IPS DF 6.9 (cell line): ENCODE measurements at regions not wholly inside any gene's neighbourhood (a gene's known extent, or its start where the extent isn't known, plus 50 kb on each side); places are given as distances from the start of the nearest gene placed in this dataset.
"Not testable (repeated sequence)": the region's sequence is repeated elsewhere in the genome, so short reads cannot be mapped to it uniquely, and the experiment has no call there.

ENCODE experiments used
- DNase-seq: peaks from one replicate; pipeline ENCODE4 v3.0.0-alpha.2; 2013; ENCODE audit warnings: low read depth, low spot score
- H3K27ac ChIP-seq: one replicate; pipeline ENCODE4 v1.5.1; 2013; ENCODE audit warnings: low read length, control low read depth
- H3K27me3 ChIP-seq: 2 replicates; pipeline ENCODE4 v1.6.1; 2013; ENCODE audit warnings: mild to moderate bottlenecking, low read length; ENCODE audit not compliant: control insufficient read depth, insufficient read depth
- H3K36me3 ChIP-seq: 2 replicates; pipeline ENCODE4 v1.6.1; 2013; ENCODE audit warnings: low read length; ENCODE audit not compliant: control insufficient read depth, insufficient read depth
- H3K4me1 ChIP-seq: 2 replicates; pipeline ENCODE4 v1.6.1; 2013; ENCODE audit warnings: low read length; ENCODE audit not compliant: control insufficient read depth, insufficient read depth
- H3K4me3 ChIP-seq: 2 replicates; pipeline ENCODE4 v1.5.1; 2013; ENCODE audit warnings: mild to moderate bottlenecking, low read length
- H3K9me3 ChIP-seq: 2 replicates; pipeline ENCODE4 v1.6.1; 2013; ENCODE audit warnings: low read length, inconsistent platforms; ENCODE audit not compliant: control insufficient read depth, insufficient read depth
- WGBS: extraction: QIAGEN DNeasy Blood & Tissue Kit; methylation state at CpG from one replicate; pipeline ENCODE4 v1.1.7; 2013; ENCODE audit warnings: mixed read lengths, missing lambda C conversion rate; ENCODE audit not compliant: insufficient read length, insufficient coverage; 5-methylcytosine and 5-hydroxymethylcytosine counted together

DNA sequence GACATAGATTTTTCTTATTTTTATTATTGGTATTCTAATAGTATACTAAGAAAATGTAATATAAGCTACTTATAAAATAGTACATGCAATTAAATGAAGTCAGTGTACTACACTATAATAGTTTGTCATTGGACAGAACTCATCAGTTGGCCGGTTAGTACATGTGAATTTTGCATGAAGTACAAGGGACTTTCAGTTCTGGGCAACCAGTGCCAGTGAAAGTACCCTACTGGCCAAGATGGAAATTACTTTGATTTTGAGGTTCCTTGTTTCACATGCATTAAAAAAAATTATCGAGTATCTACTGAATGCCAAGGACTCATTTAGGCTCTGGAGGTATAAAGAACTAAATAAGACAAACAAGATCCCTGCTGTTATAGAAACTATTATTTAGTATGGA is 213.4 kb upstream of the ELL2 start:
- no CpG with 5 or more reads among the region's 2 CpGs for WGBS
- no peaks in the 10 kb centered on the region for H3K4me1 ChIP-seq

DNA sequence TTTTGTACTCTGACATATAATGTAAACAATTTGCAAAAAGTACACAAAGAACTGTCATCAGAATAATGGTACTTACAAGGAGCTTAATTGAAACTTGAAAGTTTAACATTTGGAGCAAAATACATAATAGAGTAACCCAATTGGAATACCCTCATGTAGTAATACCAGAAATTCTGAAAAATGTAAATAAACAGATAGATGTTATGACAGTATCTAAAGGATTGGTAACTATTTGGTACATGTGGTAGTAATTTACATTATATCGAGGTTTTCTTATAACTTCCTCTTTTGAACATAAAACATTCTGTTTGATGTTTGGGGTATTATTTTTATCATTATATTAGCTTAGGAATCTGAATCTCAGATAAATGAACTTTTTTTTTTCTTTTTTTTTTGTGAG is 211.7 kb upstream of the ELL2 start:
- Histone ChIP-seq H3K4me3 (no peak overlapping the region), H3K9me3 (no peaks in the 10 kb centered on the region), H3K27ac (no peak overlapping the region), H3K36me3 (no peaks in the 10 kb centered on the region), H3K27me3 (no peaks in the 10 kb centered on the region), H3K4me1 (no peaks in the 10 kb centered on the region)
- WGBS, result no CpG with 5 or more reads among the region's 1 CpG
- no peak for DNase-seq

More for the DNA sequence above, 213.4 kb upstream of the ELL2 start:
- DNase-seq, result no peak
- Histone ChIP-seq H3K27ac (no peak overlapping the region), H3K9me3 (no peaks in the 10 kb centered on the region), H3K36me3 (no peaks in the 10 kb centered on the region), H3K27me3 (no peaks in the 10 kb centered on the region), H3K4me3 (no peak overlapping the region)

DNA sequence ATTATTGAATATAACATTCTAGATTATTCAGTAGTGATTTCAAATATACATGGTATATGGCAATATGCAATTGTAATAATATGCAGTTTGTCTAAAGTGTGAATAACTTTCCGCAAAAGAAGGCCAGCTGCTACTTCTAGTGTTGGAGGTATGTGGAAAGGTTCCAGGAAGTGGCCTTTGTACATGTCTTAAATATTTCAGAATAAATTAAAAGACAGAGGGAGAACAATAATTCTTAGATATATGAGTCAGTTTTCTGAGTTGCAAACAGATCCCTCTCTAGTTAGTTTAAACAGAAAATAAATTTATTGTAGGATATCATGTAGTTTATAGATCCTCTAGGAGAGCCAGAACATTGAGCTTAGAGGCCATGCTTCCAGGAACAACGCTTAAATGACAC is 210.8 kb upstream of the ELL2 start:
- H3K27me3 ChIP-seq, result no peaks in the 10 kb centered on the region
- WGBS, result no CpG with 5 or more reads among the region's 2 CpGs
- no peaks in the 10 kb centered on the region for H3K9me3 ChIP-seq
- H3K36me3 ChIP-seq, result no peaks in the 10 kb centered on the region
- no peaks in the 10 kb centered on the region for H3K4me1 ChIP-seq
- H3K27ac ChIP-seq, result no peak overlapping the region
- no peak overlapping the region for H3K4me3 ChIP-seq
- no peak for DNase-seq

DNA sequence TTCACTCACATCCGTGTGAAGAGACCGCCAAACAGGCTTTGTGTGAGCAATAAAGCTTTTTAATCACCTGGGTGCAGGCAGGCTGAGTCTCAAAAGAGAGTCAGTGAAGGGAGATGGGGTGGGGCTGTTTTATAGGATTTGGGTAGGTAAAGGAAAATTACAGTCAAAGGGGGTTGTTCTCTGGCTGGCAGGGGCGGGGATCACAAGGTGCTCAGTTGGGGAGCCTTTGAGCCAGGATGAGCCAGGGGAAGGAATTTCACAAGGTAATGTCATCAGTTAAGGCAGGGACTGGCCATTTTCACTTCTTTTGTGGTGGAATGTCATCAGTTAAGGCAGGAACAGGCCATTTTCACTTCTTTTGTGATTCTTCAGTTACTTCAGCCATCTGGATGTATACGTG is 210.3 kb upstream of the ELL2 start:
- not testable (repeated sequence) for H3K36me3 ChIP-seq, H3K27me3 ChIP-seq, H3K4me1 ChIP-seq, H3K9me3 ChIP-seq, H3K27ac ChIP-seq, DNase-seq, H3K4me3 ChIP-seq
- WGBS, result no CpG with 5 or more reads among the region's 4 CpGs

DNA sequence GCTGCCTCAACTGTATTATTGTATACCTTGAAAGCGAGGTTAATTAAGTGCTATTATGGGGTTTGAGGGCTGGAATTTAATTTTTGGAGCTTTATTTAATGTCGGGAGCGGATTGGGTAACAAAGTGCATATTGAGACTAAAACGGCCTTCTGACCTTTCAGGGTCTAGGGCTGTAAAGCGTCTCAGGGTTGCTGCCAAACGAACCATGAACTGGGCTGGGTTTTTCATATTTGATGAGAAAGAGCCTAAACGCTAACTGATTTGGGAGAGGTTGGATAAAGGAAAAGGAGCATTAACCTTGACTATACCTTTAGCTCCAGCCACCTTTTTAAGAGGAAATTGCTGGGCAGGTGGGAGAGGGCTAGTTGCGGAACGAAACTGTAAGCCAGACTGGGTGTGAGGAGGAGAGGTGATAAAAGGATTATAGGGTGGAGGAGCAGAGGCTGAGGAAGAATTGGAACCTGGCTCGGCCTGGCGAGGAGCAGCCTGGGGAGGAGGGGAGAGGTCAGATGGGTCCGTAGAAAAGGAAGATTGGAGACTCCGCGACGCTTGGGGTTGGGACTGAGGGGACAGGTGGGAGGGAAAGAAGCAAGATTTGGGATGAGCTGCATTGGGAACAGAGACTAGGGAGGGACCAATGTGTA is 209.0 kb upstream of the ELL2 start:
- not testable (repeated sequence) for H3K27ac ChIP-seq, H3K27me3 ChIP-seq, H3K4me1 ChIP-seq, H3K4me3 ChIP-seq, H3K9me3 ChIP-seq, DNase-seq, H3K36me3 ChIP-seq
- WGBS, result no CpG with 5 or more reads among the region's 15 CpGs

DNA sequence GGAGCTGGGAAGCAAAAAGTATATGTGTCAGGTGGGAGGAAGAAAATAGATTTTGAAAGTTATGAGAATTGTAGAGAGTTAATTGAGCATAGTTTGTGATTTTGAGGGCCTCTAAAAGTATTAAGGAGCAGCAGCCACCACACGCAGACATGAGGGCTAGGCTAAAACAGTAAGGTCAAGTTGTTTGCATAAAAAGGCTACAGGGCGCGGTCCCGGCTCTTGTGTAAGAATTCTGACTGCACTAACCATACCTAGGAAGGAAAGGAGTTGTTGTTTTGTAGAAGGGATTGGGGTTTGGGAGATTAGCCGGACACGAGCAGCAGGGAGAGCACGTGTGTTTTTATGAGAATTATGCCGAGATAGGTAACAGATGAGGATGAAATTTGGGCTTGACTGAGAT is 207.2 kb upstream of the ELL2 start:
- H3K27ac ChIP-seq, H3K27me3 ChIP-seq, DNase-seq, H3K36me3 ChIP-seq, H3K4me1 ChIP-seq, H3K4me3 ChIP-seq, H3K9me3 ChIP-seq: not testable (repeated sequence)
- WGBS, result no CpG with 5 or more reads among the region's 8 CpGs

DNA sequence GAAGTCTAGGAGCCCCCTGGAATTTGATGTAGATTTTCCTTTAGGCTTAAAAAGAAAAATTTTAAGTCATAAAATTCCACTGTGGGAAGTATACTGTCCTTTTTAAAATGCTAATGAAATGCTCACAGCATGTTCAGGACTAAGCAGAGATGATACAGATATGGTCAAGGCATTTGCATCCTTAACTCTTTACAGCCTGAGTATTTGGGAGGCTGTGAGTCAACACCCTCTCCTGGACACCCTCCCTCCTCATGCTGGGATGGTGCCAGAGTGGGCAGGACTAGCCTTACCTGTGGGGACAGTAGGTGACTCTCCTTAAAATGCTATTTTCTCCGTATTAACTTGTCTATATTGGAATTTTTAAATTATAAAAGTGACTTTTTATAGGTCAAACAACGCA is 197.4 kb upstream of the ELL2 start:
- no CpG with 5 or more reads among the region's 2 CpGs for WGBS
- DNase-seq, result no peak

DNA sequence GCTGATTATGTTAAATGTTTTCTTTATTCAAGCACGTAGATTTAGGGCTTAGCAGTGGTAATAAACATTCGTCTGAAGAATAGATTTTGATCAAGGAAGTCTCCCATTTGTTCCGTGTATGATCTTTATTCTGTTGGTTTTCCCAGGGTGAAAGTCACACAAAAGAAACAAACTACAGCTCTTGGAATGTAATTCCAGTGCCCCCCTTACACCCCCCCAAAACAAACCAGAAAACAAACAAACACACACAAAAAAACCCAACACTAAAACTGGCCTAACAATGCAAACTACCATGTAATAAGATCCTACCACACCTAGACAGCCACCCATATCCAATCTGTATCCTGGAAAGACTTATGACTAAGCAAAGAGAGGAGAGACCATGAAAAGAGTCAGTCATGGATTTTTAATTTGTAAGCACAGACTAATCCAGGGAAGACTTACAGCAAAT is 196.2 kb upstream of the ELL2 start:
- no peak for DNase-seq

More for the DNA sequence above, 197.4 kb upstream of the ELL2 start:
- Histone ChIP-seq H3K27me3 (no peaks in the 10 kb centered on the region), H3K27ac (no peak overlapping the region), H3K4me3 (no peak overlapping the region), H3K36me3 (no peaks in the 10 kb centered on the region), H3K9me3 (no peaks in the 10 kb centered on the region), H3K4me1 (peaks cover 4% of the 10 kb centered on the region; the same call in 1 of the 2 replicates)

DNA sequence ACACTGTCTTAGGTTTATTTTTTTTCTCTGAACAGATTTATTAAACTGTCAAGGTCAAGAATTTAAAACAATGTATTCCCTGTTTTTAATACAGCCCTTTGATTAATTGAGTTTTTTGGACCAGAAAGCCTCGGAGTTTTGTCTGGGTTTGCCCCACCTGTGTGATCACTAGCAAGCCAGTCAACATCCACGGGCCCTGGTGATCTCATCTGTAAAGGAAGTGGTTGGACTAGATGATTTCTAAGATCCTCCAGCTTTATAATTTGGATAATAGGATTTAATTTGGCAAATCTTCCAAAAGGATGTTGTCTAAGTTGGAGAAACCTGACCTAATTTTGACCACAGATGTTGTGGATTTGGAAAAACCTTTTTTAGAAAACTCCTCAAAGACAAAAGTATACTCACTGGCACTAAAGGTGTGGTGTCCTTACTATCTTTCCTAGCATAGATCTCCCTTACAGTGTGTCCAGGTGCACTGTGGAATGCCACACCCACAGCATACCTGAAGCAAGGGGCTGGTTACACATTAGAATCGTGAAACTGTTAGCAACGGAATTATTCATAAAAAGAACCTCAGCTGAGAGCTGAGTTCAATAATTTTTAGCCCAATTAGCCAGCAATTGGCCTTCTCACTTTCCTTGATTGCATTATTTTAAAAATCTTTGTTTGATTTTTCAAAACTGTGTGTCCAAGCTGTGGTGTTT is 195.6 kb upstream of the ELL2 start:
- H3K4me1 ChIP-seq, result peaks cover 4% of the 10 kb centered on the region; the same call in 1 of the 2 replicates
- H3K27ac ChIP-seq, result no peak overlapping the region
- DNase-seq, result no peak
- H3K36me3 ChIP-seq, result no peaks in the 10 kb centered on the region
- no peak overlapping the region for H3K4me3 ChIP-seq
- no peaks in the 10 kb centered on the region for H3K27me3 ChIP-seq
- H3K9me3 ChIP-seq, result no peaks in the 10 kb centered on the region
- no CpG with 5 or more reads among the region's 4 CpGs for WGBS

More for the DNA sequence above, 196.2 kb upstream of the ELL2 start:
- H3K9me3 ChIP-seq, result no peaks in the 10 kb centered on the region
- H3K4me1 ChIP-seq, result peaks cover 4% of the 10 kb centered on the region; the same call in 1 of the 2 replicates
- H3K36me3 ChIP-seq, result no peaks in the 10 kb centered on the region
- H3K27me3 ChIP-seq, result no peaks in the 10 kb centered on the region
- no CpG with 5 or more reads among the region's 3 CpGs for WGBS
- no peak overlapping the region for H3K4me3 ChIP-seq
- H3K27ac ChIP-seq, result no peak overlapping the region

DNA sequence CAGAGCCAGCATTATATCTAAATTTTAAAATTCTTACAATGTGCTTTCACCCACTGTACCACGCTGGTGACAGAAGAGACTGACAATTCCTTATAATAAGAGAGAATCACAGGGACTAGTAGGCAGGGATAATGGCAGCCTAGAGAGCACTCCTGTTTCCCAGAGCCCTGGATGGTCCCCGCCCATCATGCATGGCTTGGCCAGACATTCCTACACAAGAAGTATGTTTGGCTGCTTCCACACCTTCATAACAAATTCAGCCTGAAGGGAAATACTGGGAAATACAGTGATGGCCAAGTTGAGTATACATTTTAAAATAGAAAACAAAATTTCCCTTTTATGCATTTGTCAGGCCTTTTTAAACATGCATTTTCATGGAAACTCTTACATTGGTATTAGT is 193.5 kb upstream of the ELL2 start:
- Histone ChIP-seq H3K27me3 (no peaks in the 10 kb centered on the region), H3K4me1 (peaks cover 5% of the 10 kb centered on the region), H3K4me3 (no peak overlapping the region), H3K27ac (no peak overlapping the region), H3K9me3 (no peaks in the 10 kb centered on the region), H3K36me3 (no peaks in the 10 kb centered on the region)
- DNase-seq, result no peak
- WGBS, result no CpG with 5 or more reads among the region's 2 CpGs

DNA sequence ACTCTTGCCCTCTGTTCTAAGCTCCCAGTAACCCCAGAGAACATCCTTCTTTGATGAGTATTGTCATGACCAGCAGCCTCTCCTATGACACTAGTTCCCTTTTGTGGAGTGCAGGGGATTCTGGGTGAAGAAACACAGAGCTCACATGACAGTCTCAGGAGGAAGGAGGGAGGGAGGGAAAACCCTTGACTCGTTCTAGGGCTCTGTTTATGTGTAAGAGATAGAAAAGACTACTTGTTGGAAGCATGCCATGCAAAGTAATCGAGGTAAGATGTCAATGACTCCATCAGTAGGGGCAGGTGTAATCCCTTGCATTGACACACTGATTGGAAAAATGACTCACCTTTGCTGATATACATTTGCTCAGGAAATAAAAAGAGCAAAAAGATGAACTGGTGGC is 190.2 kb upstream of the ELL2 start:
- peaks cover 6% of the 10 kb centered on the region for H3K4me1 ChIP-seq
- H3K36me3 ChIP-seq, result no peaks in the 10 kb centered on the region
- H3K27me3 ChIP-seq, result no peaks in the 10 kb centered on the region
- no peak overlapping the region for H3K27ac ChIP-seq
- no peak for DNase-seq
- no CpG with 5 or more reads among the region's 2 CpGs for WGBS
- no peak overlapping the region for H3K4me3 ChIP-seq
- H3K9me3 ChIP-seq, result no peaks in the 10 kb centered on the region
